PC-9 (cell line): ENCODE measurements at regions not wholly inside any gene's neighbourhood (a gene's known extent, or its start where the extent isn't known, plus 50 kb on each side); places are given as distances from the start of the nearest gene placed in this dataset.

Source experiments
- EZH2 ChIP-seq: fragments of 200-600 bp; sonication (generic); IDR thresholded peaks from 2 replicates; pipeline ENCODE4 v1.8.0; 2017; ENCODE audit warnings: antibody characterized with exemption, low read depth
- TF ChIP-seq, protein P1 (sequence below): fragments of 200-600 bp; sonication (generic); conservative IDR thresholded peaks from 2 replicates; pipeline ENCODE4 v1.6.1; 2017; ENCODE audit warnings: mixed run types, antibody characterized with exemption, mild to moderate bottlenecking, moderate library complexity

DNA sequence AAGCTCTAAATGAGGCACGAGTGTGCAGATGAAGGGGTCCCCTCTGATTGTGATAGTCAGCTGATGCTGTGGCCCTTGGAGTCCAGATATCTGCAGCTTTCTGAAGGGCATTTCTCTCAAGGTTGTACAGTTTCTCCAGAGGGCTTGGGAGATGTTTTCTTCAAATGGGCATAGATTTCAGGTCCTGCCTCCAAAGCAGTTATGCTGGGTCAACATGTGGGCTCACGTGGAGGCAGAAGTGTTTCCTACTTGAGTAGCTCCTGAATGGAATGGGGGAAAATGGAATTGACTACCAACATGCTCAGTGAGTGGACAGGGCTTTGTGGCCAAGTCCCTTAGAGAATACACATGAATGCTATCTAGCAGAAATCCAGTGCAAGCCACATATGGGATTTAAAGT lies 360.7 kb downstream of the SAMD5 start:
- TF ChIP-seq EZH2 = no peak
- TF ChIP-seq, protein P1, sequence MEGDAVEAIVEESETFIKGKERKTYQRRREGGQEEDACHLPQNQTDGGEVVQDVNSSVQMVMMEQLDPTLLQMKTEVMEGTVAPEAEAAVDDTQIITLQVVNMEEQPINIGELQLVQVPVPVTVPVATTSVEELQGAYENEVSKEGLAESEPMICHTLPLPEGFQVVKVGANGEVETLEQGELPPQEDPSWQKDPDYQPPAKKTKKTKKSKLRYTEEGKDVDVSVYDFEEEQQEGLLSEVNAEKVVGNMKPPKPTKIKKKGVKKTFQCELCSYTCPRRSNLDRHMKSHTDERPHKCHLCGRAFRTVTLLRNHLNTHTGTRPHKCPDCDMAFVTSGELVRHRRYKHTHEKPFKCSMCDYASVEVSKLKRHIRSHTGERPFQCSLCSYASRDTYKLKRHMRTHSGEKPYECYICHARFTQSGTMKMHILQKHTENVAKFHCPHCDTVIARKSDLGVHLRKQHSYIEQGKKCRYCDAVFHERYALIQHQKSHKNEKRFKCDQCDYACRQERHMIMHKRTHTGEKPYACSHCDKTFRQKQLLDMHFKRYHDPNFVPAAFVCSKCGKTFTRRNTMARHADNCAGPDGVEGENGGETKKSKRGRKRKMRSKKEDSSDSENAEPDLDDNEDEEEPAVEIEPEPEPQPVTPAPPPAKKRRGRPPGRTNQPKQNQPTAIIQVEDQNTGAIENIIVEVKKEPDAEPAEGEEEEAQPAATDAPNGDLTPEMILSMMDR = no peak
